H1 (cell line): ENCODE measurements at regions not wholly inside any gene's neighbourhood (a gene's known extent, or its start where the extent isn't known, plus 50 kb on each side); places are given as distances from the start of the nearest gene placed in this dataset.

Experiments used
- CTCF ChIA-PET: fragments of 300-600 bp; sonication (Branson Sonifier 250); formaldehyde crosslinking; loops from one replicate; lab custom pipeline; 2021; ENCODE audit not compliant: partially characterized antibody; lab: Charles Lee
- POLR2A ChIA-PET: fragments of 300-600 bp; sonication (Branson Sonifier 250); formaldehyde crosslinking; loops from one replicate; lab custom pipeline; 2021; ENCODE audit warnings: inconsistent platforms; ENCODE audit not compliant: partially characterized antibody; lab: Charles Lee
- DNase-seq, 2 experiments: peaks; one replicate each; pipeline versions ENCODE4 v3.0.0 to v3.0.0-alpha.2; 2010 to 2022; ENCODE audit warnings: low spot score in 2 of 2, low read depth in 1 of 2, mixed read lengths in 1 of 2
- FAIRE-seq: peaks from 2 replicates; lab custom pipeline; 2011; peaks lifted over from hg19 to GRCh38; lab: Jason Lieb, UNC
- H2AFZ ChIP-seq: 2 replicates; pipeline ENCODE4 v1.8.1; 2012; ENCODE audit warnings: low read length, inconsistent platforms
- H2AK5ac ChIP-seq: 2 replicates; pipeline ENCODE4 v1.6.1; 2013; ENCODE audit warnings: low read depth, low read length
- H2BK120ac ChIP-seq: replicated peaks from 2 replicates; pipeline ENCODE3; 2013; ENCODE audit warnings: low read depth, low read length, inconsistent platforms
- H2BK12ac ChIP-seq: 2 replicates; pipeline ENCODE4 v1.6.1; 2013; ENCODE audit warnings: low read depth, low read length
- H2BK15ac ChIP-seq: 2 replicates; pipeline ENCODE4 v1.6.1; 2013; ENCODE audit warnings: low read length
- H2BK20ac ChIP-seq: 2 replicates; pipeline ENCODE4 v1.6.1; 2013; ENCODE audit warnings: low read length
- H2BK5ac ChIP-seq: 2 replicates; pipeline ENCODE4 v1.6.1; 2013; ENCODE audit warnings: low read depth, low read length
- H3K14ac ChIP-seq: 2 replicates; pipeline ENCODE4 v1.6.1; 2013; ENCODE audit warnings: inconsistent platforms; ENCODE audit not compliant: insufficient read length
- H3K18ac ChIP-seq: 2 replicates; pipeline ENCODE4 v1.6.1; 2013; ENCODE audit warnings: low read length; ENCODE audit errors: extremely low read depth
- H3K23ac ChIP-seq: 2 replicates; pipeline ENCODE4 v1.6.1; 2013; ENCODE audit warnings: inconsistent platforms; ENCODE audit not compliant: insufficient read length
- H3K23me2 ChIP-seq: 2 replicates; pipeline ENCODE4 v1.6.1; 2013; ENCODE audit warnings: low read depth, low read length
- H3K27ac ChIP-seq: 2 replicates; pipeline ENCODE4 v1.6.1; 2011; ENCODE audit warnings: low read depth, low read length, inconsistent platforms
- H3K27me3 ChIP-seq, 4 experiments: replicated peaks in 1 of 4; 1 replicate in 1 of 4; 2 replicates in 3 of 4; pipeline versions ENCODE4 v1.6.1 to v1.8.1; 2011 to 2013; ENCODE audit warnings: low read length in 3 of 4, mild to moderate bottlenecking in 3 of 4, inconsistent platforms in 2 of 4, mixed read lengths in 2 of 4, moderate library complexity in 1 of 4; ENCODE audit not compliant: control insufficient read depth in 3 of 4, insufficient read depth in 3 of 4; ENCODE audit errors: extremely low read depth in 1 of 4
- H3K36me3 ChIP-seq, 4 experiments: 2 replicates each; pipeline versions ENCODE4 v1.6.1 to v1.8.1; 2011 to 2013; ENCODE audit warnings: mild to moderate bottlenecking in 4 of 4, low read length in 3 of 4, moderate library complexity in 2 of 4, control low read depth in 1 of 4, inconsistent platforms in 1 of 4; ENCODE audit not compliant: insufficient read depth in 4 of 4, control insufficient read depth in 2 of 4
- H3K4ac ChIP-seq: replicated peaks from 2 replicates; pipeline ENCODE3; 2013; ENCODE audit warnings: low read length, low read depth, mixed read lengths, inconsistent platforms; ENCODE audit not compliant: insufficient read length
- H3K4me1 ChIP-seq, 4 experiments: replicated peaks in 1 of 4; 1 replicate in 1 of 4; 2 replicates in 3 of 4; pipeline versions ENCODE4 v1.6.1 to v1.8.1; 2011 to 2013; ENCODE audit warnings: low read length in 3 of 4, inconsistent platforms in 2 of 4, mixed read lengths in 1 of 4; ENCODE audit not compliant: insufficient read depth in 4 of 4, control insufficient read depth in 3 of 4
- H3K4me2 ChIP-seq, 2 experiments: 2 replicates each; pipeline versions ENCODE4 v1.6.1 to v1.8.1; 2011 to 2013; ENCODE audit warnings: low read depth in 2 of 2, low read length in 2 of 2, control low read depth in 1 of 2, inconsistent platforms in 1 of 2, mild to moderate bottlenecking in 1 of 2; ENCODE audit not compliant: insufficient read depth in 1 of 2
- H3K4me3 ChIP-seq, 4 experiments: fragments of 200-600, 300-600 bp in 1 of 4; sonication (generic), shearing (Covaris generic), sonication (Bioruptor Twin) in 1 of 4; 2 replicates each; pipeline versions ENCODE4 v1.5.1 to v1.8.1; 2011 to 2016; ENCODE audit warnings: low read length in 4 of 4, low read depth in 3 of 4, control low read depth in 2 of 4, inconsistent platforms in 2 of 4, mild to moderate bottlenecking in 2 of 4, mixed read lengths in 1 of 4, moderate library complexity in 1 of 4; ENCODE audit not compliant: insufficient read depth in 2 of 4; ENCODE audit errors: extremely low read depth in 1 of 4
- H3K56ac ChIP-seq: replicated peaks from 2 replicates; pipeline ENCODE3; 2013; ENCODE audit warnings: low read depth, mild to moderate bottlenecking, mixed read lengths, low read length, inconsistent platforms; ENCODE audit not compliant: insufficient read length
- H3K79me1 ChIP-seq: 2 replicates; pipeline ENCODE4 v1.6.1; 2013; ENCODE audit warnings: low read depth, low read length, control low read depth
- H3K79me2 ChIP-seq, 2 experiments: 2 replicates each; pipeline versions ENCODE4 v1.6.1 to v1.8.1; 2012 to 2013; ENCODE audit warnings: low read length in 2 of 2, mild to moderate bottlenecking in 2 of 2, inconsistent platforms in 1 of 2; ENCODE audit not compliant: insufficient read depth in 2 of 2, control insufficient read depth in 1 of 2
- H3K9ac ChIP-seq, 4 experiments: replicated peaks in 1 of 4; 1 replicate in 1 of 4; 2 replicates in 3 of 4; pipeline versions ENCODE4 v1.6.1 to v1.8.1; 2011 to 2013; ENCODE audit warnings: low read depth in 3 of 4, low read length in 3 of 4, control low read depth in 2 of 4, mild to moderate bottlenecking in 2 of 4, moderate library complexity in 2 of 4, inconsistent platforms in 1 of 4; ENCODE audit errors: extremely low read depth in 1 of 4
- H3K9me3 ChIP-seq, 2 experiments: 2 replicates each; pipeline versions ENCODE4 v1.6.1 to v1.8.1; 2012 to 2013; ENCODE audit warnings: mild to moderate bottlenecking in 2 of 2, moderate library complexity in 2 of 2, control low read depth in 1 of 2, inconsistent platforms in 1 of 2, low read depth in 1 of 2, low read length in 1 of 2, mixed read lengths in 1 of 2; ENCODE audit not compliant: insufficient read depth in 2 of 2
- H4K20me1 ChIP-seq, 2 experiments: replicated peaks in 1 of 2; 2 replicates each; pipeline versions ENCODE3 to v1.8.1; 2011 to 2013; ENCODE audit warnings: inconsistent platforms in 2 of 2, low read length in 2 of 2, mild to moderate bottlenecking in 1 of 2; ENCODE audit not compliant: insufficient read depth in 2 of 2, control insufficient read depth in 1 of 2
- H4K5ac ChIP-seq: 2 replicates; pipeline ENCODE4 v1.6.1; 2013; ENCODE audit warnings: low read length, low read depth, mixed read lengths, inconsistent platforms; ENCODE audit not compliant: insufficient read length
- H4K8ac ChIP-seq: 2 replicates; pipeline ENCODE4 v1.8.0; 2013; ENCODE audit warnings: mild to moderate bottlenecking, moderate library complexity, low read length, inconsistent platforms; ENCODE audit not compliant: insufficient read depth; ENCODE audit errors: extremely low read depth
- H4K91ac ChIP-seq: replicated peaks from 2 replicates; pipeline ENCODE3; 2013; ENCODE audit warnings: low read length, mixed read lengths, inconsistent platforms; ENCODE audit not compliant: insufficient read length
- BACH1 ChIP-seq: IDR thresholded peaks from 2 replicates; pipeline ENCODE4 v1.6.1; 2012; ENCODE audit warnings: low read length, improper control_type of control experiment
- CBX8 ChIP-seq: fragments of 300-800, 300-1000 bp; sonication (generic); IDR thresholded peaks from 2 replicates; pipeline ENCODE4 v1.7.1; 2016; ENCODE audit warnings: low read depth, low read length, borderline replicate concordance
- FOSL1 ChIP-seq: IDR thresholded peaks from 2 replicates; pipeline ENCODE4 v1.6.1; 2011; ENCODE audit warnings: mild to moderate bottlenecking, low read depth, low read length, moderate library complexity; ENCODE audit not compliant: insufficient read depth
- HDAC6 ChIP-seq: IDR thresholded peaks from one replicate; pipeline ENCODE4 v1.7.1; 2012; ENCODE audit warnings: low read depth, mild to moderate bottlenecking, inconsistent platforms, low read length, moderate library complexity
- MAX ChIP-seq: IDR thresholded peaks from 2 replicates; pipeline ENCODE4 v1.6.1; 2012; ENCODE audit warnings: inconsistent platforms
- SP1 ChIP-seq: IDR thresholded peaks from 2 replicates; pipeline ENCODE4 v1.6.1; 2011; ENCODE audit warnings: low read depth, low read length
- ZNF274 ChIP-seq: IDR thresholded peaks from 2 replicates; pipeline ENCODE4 v1.7.0; 2012; ENCODE audit warnings: low read length, borderline replicate concordance; ENCODE audit errors: extremely low read depth
- WGBS, 2 experiments: shearing (Covaris generic) in 1 of 2; methylation state at CpG; one replicate each; pipeline versions ENCODE4 v1.1.6 to v1.1.7; 2013 to 2015; ENCODE audit warnings: low lambda C conversion rate in 2 of 2, mixed read lengths in 2 of 2, inconsistent platforms in 1 of 2, low coverage in 1 of 2, missing lambda C conversion rate in 1 of 2; ENCODE audit not compliant: insufficient replicate concordance in 2 of 2, insufficient coverage in 1 of 2, insufficient read length in 1 of 2; ENCODE audit errors: extremely low coverage in 1 of 2, missing lambda C conversion rate in 1 of 2; 5-methylcytosine and 5-hydroxymethylcytosine counted together

DNA sequence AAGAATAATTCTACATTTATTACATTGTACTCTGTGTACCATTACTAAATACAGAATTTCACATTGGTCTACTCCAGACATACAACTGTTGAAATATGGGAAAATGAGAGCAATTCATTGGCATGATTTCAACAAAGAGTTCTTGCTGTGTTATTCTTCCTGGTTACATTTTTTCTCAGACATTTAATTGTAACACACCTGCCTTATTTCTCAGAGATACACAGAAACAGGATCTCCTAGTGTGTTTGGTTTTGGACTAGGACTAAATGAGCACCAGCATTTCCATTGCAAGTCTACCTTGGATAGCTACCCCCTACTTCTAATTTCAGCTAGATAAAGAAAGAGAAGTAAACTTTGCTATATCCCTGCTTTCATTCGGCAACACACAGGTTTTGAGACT lies 274.3 kb upstream of the CNTN4 start:
- H4K8ac ChIP-seq: no peak overlapping the region
- no peaks in the 10 kb centered on the region for H3K36me3 ChIP-seq
- no peak overlapping the region for H3K23ac ChIP-seq
- no peak overlapping the region for H3K27ac ChIP-seq
- H3K56ac ChIP-seq: no peak overlapping the region
- no peak overlapping the region for H4K5ac ChIP-seq
- H3K23me2 ChIP-seq: no peaks in the 10 kb centered on the region
- ChIA-PET CTCF (no interaction called here), POLR2A (no interaction called here)
- no peaks in the 10 kb centered on the region for H4K20me1 ChIP-seq
- DNase-seq (no peak), FAIRE-seq (no peak)
- no peak overlapping the region for H2BK5ac ChIP-seq
- no peak overlapping the region for H3K4me2 ChIP-seq
- H2BK15ac ChIP-seq: no peak overlapping the region
- no peak overlapping the region for H2AK5ac ChIP-seq
- no peaks in the 10 kb centered on the region for H3K9me3 ChIP-seq
- H2BK12ac ChIP-seq: no peak overlapping the region
- H3K18ac ChIP-seq: no peak overlapping the region
- H3K27me3 ChIP-seq: peaks cover 0 to 2% (median 0%) of the 10 kb centered on the region in 4 experiments; a peak in 1 of 7 replicates
- no peaks in the 10 kb centered on the region for H3K79me1 ChIP-seq
- TF ChIP-seq ZNF274 (no peak), HDAC6 (no peak), MAX (no peak), SP1 (no peak), BACH1 (no peak), FOSL1 (no peak), CBX8 (no peak)
- H3K14ac ChIP-seq: no peak overlapping the region
- no peak overlapping the region for H4K91ac ChIP-seq
- H2AFZ ChIP-seq: no peak overlapping the region
- no peak overlapping the region for H2BK120ac ChIP-seq
- no peak overlapping the region for H3K4me3 ChIP-seq
- no peak overlapping the region for H3K9ac ChIP-seq
- H3K4ac ChIP-seq: no peak overlapping the region
- no peaks in the 10 kb centered on the region for H3K4me1 ChIP-seq
- 100% methylated on average over 1 of the region's 1 CpG; no CpG with 5 or more reads in 1 of the 2 experiments for WGBS, 2 experiments
- H2BK20ac ChIP-seq: no peak overlapping the region
- no peaks in the 10 kb centered on the region for H3K79me2 ChIP-seq
